ENCODE measurements at regions not wholly inside any gene's neighbourhood (a gene's known extent, or its start where the extent isn't known, plus 50 kb on each side); places are given as distances from the start of the nearest gene placed in this dataset.

GRCh38 chr1:213656039-213656438 lies 331.7 kb upstream of the PROX1 start:
- TF ChIP-seq CTCF (IDR thresholded peaks at IDR 0.05; ENCODE audit: low read depth, low read length) (no peak), EZH2phosphoT487 (IDR thresholded peaks at IDR 0.05; ENCODE audit: low read depth) (no peak)
- H3K79me2 ChIP-seq (ENCODE audit: low read length) = no peaks in the 10 kb centered on the region
- H4K20me1 ChIP-seq (ENCODE audit: insufficient read depth, low read length) = no peaks in the 10 kb centered on the region
- H3K27ac ChIP-seq (ENCODE audit: low read length) = no peak overlapping the region
- H3K4me2 ChIP-seq (ENCODE audit: low read length) = no peak overlapping the region
- no peak overlapping the region for H2AFZ ChIP-seq (ENCODE audit: low read depth, low read length)
- H3K4me3 ChIP-seq (ENCODE audit: low read length) = no peak overlapping the region
- no peaks in the 10 kb centered on the region for H3K36me3 ChIP-seq (replicated peaks; ENCODE audit: low read depth, low read length)
- no peak overlapping the region for H3K9ac ChIP-seq (ENCODE audit: low read length)
- no peaks in the 10 kb centered on the region for H3K4me1 ChIP-seq (ENCODE audit: low read length)
- H3K9me3 ChIP-seq (ENCODE audit: insufficient read depth, low read length) = no peaks in the 10 kb centered on the region
- H3K27me3 ChIP-seq (ENCODE audit: low read depth, low read length) = peaks cover 64% of the 10 kb centered on the region

- H3K4me2 ChIP-seq (ENCODE audit: low read length) = no peak overlapping the region
- no peak overlapping the region for H2AFZ ChIP-seq (ENCODE audit: low read depth, low read length)
- no peaks in the 10 kb centered on the region for H3K79me2 ChIP-seq (ENCODE audit: low read length)
- no peaks in the 10 kb centered on the region for H3K9me3 ChIP-seq (ENCODE audit: insufficient read depth, low read length)
- H4K20me1 ChIP-seq (ENCODE audit: insufficient read depth, low read length) = no peaks in the 10 kb centered on the region
- H3K9ac ChIP-seq (ENCODE audit: low read length) = no peak overlapping the region
- no peaks in the 10 kb centered on the region for H3K4me1 ChIP-seq (ENCODE audit: low read length)
- H3K36me3 ChIP-seq (replicated peaks; ENCODE audit: low read depth, low read length) = no peaks in the 10 kb centered on the region
- H3K27ac ChIP-seq (ENCODE audit: low read length) = no peak overlapping the region
- no peak overlapping the region for H3K4me3 ChIP-seq (ENCODE audit: low read length)
- H3K27me3 ChIP-seq (ENCODE audit: low read depth, low read length) = peaks cover 68% of the 10 kb centered on the region
- no peak for TF ChIP-seq EZH2phosphoT487 (IDR thresholded peaks at IDR 0.05; ENCODE audit: low read depth)
- no peak for TF ChIP-seq CTCF (IDR thresholded peaks at IDR 0.05; ENCODE audit: low read depth, low read length)
These were observed 331.3 kb upstream of the PROX1 start for GRCh38 chr1:213656503-213656902.

GRCh38 chr1:213657013-213657412 lies 330.8 kb upstream of the PROX1 start:
- H4K20me1 ChIP-seq (ENCODE audit: insufficient read depth, low read length) = no peaks in the 10 kb centered on the region
- no peak overlapping the region for H3K4me3 ChIP-seq (ENCODE audit: low read length)
- H3K79me2 ChIP-seq (ENCODE audit: low read length) = no peaks in the 10 kb centered on the region
- H3K9ac ChIP-seq (ENCODE audit: low read length) = no peak overlapping the region
- no peak for TF ChIP-seq EZH2phosphoT487 (IDR thresholded peaks at IDR 0.05; ENCODE audit: low read depth)
- no peak overlapping the region for H3K4me2 ChIP-seq (ENCODE audit: low read length)
- H3K4me1 ChIP-seq (ENCODE audit: low read length) = no peaks in the 10 kb centered on the region
- no peaks in the 10 kb centered on the region for H3K36me3 ChIP-seq (replicated peaks; ENCODE audit: low read depth, low read length)
- no peaks in the 10 kb centered on the region for H3K9me3 ChIP-seq (ENCODE audit: insufficient read depth, low read length)
- H3K27me3 ChIP-seq (ENCODE audit: low read depth, low read length) = peaks cover 70% of the 10 kb centered on the region
- H2AFZ ChIP-seq (ENCODE audit: low read depth, low read length) = no peak overlapping the region
- no peak overlapping the region for H3K27ac ChIP-seq (ENCODE audit: low read length)

GRCh38 chr1:213657879-213658278 lies 329.9 kb upstream of the PROX1 start:
- Histone ChIP-seq H3K27ac (ENCODE audit: low read length) (no peak overlapping the region), H4K20me1 (ENCODE audit: insufficient read depth, low read length) (no peaks in the 10 kb centered on the region), H3K36me3 (replicated peaks; ENCODE audit: low read depth, low read length) (no peaks in the 10 kb centered on the region), H3K27me3 (ENCODE audit: low read depth, low read length) (peaks cover 72% of the 10 kb centered on the region), H3K9ac (ENCODE audit: low read length) (no peak overlapping the region), H2AFZ (ENCODE audit: low read depth, low read length) (no peak overlapping the region), H3K4me1 (ENCODE audit: low read length) (no peaks in the 10 kb centered on the region), H3K9me3 (ENCODE audit: insufficient read depth, low read length) (no peaks in the 10 kb centered on the region), H3K79me2 (ENCODE audit: low read length) (no peaks in the 10 kb centered on the region), H3K4me2 (ENCODE audit: low read length) (no peak overlapping the region), H3K4me3 (ENCODE audit: low read length) (no peak overlapping the region)
- TF ChIP-seq EZH2phosphoT487 (IDR thresholded peaks at IDR 0.05; ENCODE audit: low read depth) (no peak), CTCF (IDR thresholded peaks at IDR 0.05; ENCODE audit: low read depth, low read length) (no peak)

- TF ChIP-seq EZH2phosphoT487 (IDR thresholded peaks at IDR 0.05; ENCODE audit: low read depth) (no peak), CTCF (IDR thresholded peaks at IDR 0.05; ENCODE audit: low read depth, low read length) (no peak)
- Histone ChIP-seq H3K4me1 (ENCODE audit: low read length) (no peaks in the 10 kb centered on the region), H3K27ac (ENCODE audit: low read length) (no peak overlapping the region), H3K4me3 (ENCODE audit: low read length) (no peak overlapping the region), H3K9ac (ENCODE audit: low read length) (no peak overlapping the region), H2AFZ (ENCODE audit: low read depth, low read length) (no peak overlapping the region), H3K27me3 (ENCODE audit: low read depth, low read length) (peaks cover 74% of the 10 kb centered on the region), H3K9me3 (ENCODE audit: insufficient read depth, low read length) (no peaks in the 10 kb centered on the region), H4K20me1 (ENCODE audit: insufficient read depth, low read length) (no peaks in the 10 kb centered on the region), H3K79me2 (ENCODE audit: low read length) (no peaks in the 10 kb centered on the region), H3K4me2 (ENCODE audit: low read length) (no peak overlapping the region), H3K36me3 (replicated peaks; ENCODE audit: low read depth, low read length) (no peaks in the 10 kb centered on the region)
These were observed 329.3 kb upstream of the PROX1 start for GRCh38 chr1:213658457-213658856.
